HepG2 (cell line): ENCODE measurements at regions not wholly inside any gene's neighbourhood (a gene's known extent, or its start where the extent isn't known, plus 50 kb on each side); places are given as distances from the start of the nearest gene placed in this dataset.

Source experiments
- BRCA1 ChIP-seq: sonication (generic); formaldehyde crosslinking; IDR thresholded peaks from 2 replicates; pipeline ENCODE4 v1.4.0; 2020; ENCODE audit warnings: missing genetic modification reagents
- GLI4 ChIP-seq: sonication (generic); formaldehyde crosslinking; IDR thresholded peaks from 2 replicates; pipeline ENCODE4 v1.5.1; 2020; ENCODE audit warnings: missing genetic modification reagents, mild to moderate bottlenecking, moderate library complexity, borderline replicate concordance
- JUN ChIP-seq: sonication (generic); formaldehyde crosslinking; IDR thresholded peaks from 2 replicates; pipeline ENCODE4 v1.4.0; 2020; ENCODE audit warnings: mild to moderate bottlenecking, missing genetic modification reagents
- JUND ChIP-seq: sonication (generic); formaldehyde crosslinking; IDR thresholded peaks from 2 replicates; pipeline ENCODE4 v1.8.0; 2022; ENCODE audit warnings: mild to moderate bottlenecking, missing genetic modification reagents
- NFE2L1 ChIP-seq: sonication (generic); formaldehyde crosslinking; IDR thresholded peaks from 2 replicates; pipeline ENCODE4 v1.4.0; 2020; ENCODE audit warnings: missing genetic modification reagents, mild to moderate bottlenecking, borderline replicate concordance
- U2AF2 ChIP-seq: fragments of 200-400 bp; formaldehyde crosslinking; IDR thresholded peaks from 2 replicates; pipeline ENCODE4 v1.6.1; 2017; ENCODE audit warnings: low read depth, mild to moderate bottlenecking, low read length
- TF ChIP-seq, protein P1 (sequence below): sonication (generic); formaldehyde crosslinking; IDR thresholded peaks from 2 replicates; pipeline ENCODE4 v1.8.1; 2022; ENCODE audit warnings: low read depth, mild to moderate bottlenecking, missing genetic modification reagents
- TF ChIP-seq, protein P2 (sequence below): sonication (generic); formaldehyde crosslinking; IDR thresholded peaks from 2 replicates; pipeline ENCODE4 v1.5.0; 2020; ENCODE audit warnings: mild to moderate bottlenecking, missing genetic modification reagents, moderate library complexity

DNA sequence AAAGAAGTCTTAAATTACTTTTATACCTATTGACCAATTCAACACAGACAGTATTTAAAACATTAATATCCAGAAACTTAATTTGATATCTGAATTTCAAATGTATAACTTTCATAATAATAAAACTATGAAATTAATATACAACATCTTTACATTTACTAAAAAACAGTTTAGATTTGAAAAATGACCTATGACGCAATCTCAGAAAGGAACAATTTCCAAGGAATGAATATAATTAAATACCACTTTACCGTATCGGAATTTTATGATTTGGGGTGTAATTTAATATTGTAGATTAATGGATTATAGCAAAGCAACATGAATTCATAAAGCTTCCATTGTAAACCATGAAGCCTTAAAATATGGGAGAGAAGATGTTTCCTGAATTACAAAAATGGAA, 321.5 kb upstream of the TRPM3 start:
- no peak for TF ChIP-seq BRCA1 (CRISPR knock-in tag)
- no peak for TF ChIP-seq JUN (CRISPR knock-in tag)
- TF ChIP-seq, protein P1, sequence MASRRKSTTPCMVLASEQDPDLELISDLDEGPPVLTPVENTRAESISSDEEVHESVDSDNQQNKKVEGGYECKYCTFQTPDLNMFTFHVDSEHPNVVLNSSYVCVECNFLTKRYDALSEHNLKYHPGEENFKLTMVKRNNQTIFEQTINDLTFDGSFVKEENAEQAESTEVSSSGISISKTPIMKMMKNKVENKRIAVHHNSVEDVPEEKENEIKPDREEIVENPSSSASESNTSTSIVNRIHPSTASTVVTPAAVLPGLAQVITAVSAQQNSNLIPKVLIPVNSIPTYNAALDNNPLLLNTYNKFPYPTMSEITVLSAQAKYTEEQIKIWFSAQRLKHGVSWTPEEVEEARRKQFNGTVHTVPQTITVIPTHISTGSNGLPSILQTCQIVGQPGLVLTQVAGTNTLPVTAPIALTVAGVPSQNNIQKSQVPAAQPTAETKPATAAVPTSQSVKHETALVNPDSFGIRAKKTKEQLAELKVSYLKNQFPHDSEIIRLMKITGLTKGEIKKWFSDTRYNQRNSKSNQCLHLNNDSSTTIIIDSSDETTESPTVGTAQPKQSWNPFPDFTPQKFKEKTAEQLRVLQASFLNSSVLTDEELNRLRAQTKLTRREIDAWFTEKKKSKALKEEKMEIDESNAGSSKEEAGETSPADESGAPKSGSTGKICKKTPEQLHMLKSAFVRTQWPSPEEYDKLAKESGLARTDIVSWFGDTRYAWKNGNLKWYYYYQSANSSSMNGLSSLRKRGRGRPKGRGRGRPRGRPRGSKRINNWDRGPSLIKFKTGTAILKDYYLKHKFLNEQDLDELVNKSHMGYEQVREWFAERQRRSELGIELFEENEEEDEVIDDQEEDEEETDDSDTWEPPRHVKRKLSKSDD (CRISPR knock-in tag), result no peak
- TF ChIP-seq JUND (CRISPR knock-in tag), result no peak
- TF ChIP-seq U2AF2, result no peak
- no peak for TF ChIP-seq GLI4 (CRISPR knock-in tag)
- no peak for TF ChIP-seq NFE2L1 (CRISPR knock-in tag)
- TF ChIP-seq, protein P2, sequence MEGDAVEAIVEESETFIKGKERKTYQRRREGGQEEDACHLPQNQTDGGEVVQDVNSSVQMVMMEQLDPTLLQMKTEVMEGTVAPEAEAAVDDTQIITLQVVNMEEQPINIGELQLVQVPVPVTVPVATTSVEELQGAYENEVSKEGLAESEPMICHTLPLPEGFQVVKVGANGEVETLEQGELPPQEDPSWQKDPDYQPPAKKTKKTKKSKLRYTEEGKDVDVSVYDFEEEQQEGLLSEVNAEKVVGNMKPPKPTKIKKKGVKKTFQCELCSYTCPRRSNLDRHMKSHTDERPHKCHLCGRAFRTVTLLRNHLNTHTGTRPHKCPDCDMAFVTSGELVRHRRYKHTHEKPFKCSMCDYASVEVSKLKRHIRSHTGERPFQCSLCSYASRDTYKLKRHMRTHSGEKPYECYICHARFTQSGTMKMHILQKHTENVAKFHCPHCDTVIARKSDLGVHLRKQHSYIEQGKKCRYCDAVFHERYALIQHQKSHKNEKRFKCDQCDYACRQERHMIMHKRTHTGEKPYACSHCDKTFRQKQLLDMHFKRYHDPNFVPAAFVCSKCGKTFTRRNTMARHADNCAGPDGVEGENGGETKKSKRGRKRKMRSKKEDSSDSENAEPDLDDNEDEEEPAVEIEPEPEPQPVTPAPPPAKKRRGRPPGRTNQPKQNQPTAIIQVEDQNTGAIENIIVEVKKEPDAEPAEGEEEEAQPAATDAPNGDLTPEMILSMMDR (CRISPR knock-in tag), result no peak
